Lower leg skin (tissue), 3 donors: ENCODE measurements at regions not wholly inside any gene's neighbourhood (a gene's known extent, or its start where the extent isn't known, plus 50 kb on each side); places are given as distances from the start of the nearest gene placed in this dataset.

ENCODE experiments used
- CTCF ChIP-seq, 3 donors: fragments of 450-650 bp; IDR thresholded peaks; one replicate each; pipeline ENCODE4 v1.5.1; 2016; ENCODE audit warnings: antibody characterized with exemption in 3 of 3, mild to moderate bottlenecking in 3 of 3, moderate library complexity in 2 of 3
- POLR2A ChIP-seq, 2 donors: fragments of 450-650 bp; IDR thresholded peaks; one replicate each; pipeline ENCODE4 v1.6.1; 2016 to 2017; ENCODE audit warnings: antibody characterized with exemption in 2 of 2, mild to moderate bottlenecking in 1 of 2, moderate library complexity in 1 of 2

GRCh38 chr5:13188371-13188770, 756.1 kb downstream of the DNAH5 start:
- TF ChIP-seq CTCF (IDR thresholded peaks at IDR 0.05) (no peak), POLR2A (IDR thresholded peaks at IDR 0.05) (no peak)
